ENCODE measurements at regions not wholly inside any gene's neighbourhood (a gene's known extent, or its start where the extent isn't known, plus 50 kb on each side); places are given as distances from the start of the nearest gene placed in this dataset.

DNA sequence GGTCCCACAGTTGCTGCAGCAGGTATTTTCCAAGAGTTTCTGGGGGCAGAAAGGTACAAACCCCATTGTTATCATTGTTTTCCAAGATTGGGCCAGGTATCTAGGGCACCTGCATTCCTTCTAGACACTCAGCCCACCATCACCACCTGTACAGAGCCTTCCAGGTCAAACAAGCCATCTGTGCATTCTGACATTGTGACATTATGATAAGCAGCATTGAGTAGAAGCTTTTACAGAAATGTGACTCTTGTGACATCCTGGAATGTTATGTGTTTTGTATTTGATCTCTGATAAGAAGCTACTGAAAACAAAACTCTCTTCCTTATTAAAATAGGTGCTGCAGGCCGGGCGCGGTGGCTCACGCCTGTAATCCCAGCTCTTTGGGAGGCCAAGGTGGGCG lies 128.1 kb upstream of the CCN2 start:
- FAIRE-seq: no peak
- DNase-seq (ENCODE audit: insufficient read length, low spot score): no peak
- no peak for TF ChIP-seq SPI1 (IDR thresholded peaks at IDR 0.05; ENCODE audit: low read depth, low read length)
- no peak for TF ChIP-seq PAX5 (IDR thresholded peaks at IDR 0.05; ENCODE audit: insufficient read depth, low read length, severe bottlenecking)
- TF ChIP-seq POU2F2 (IDR thresholded peaks at IDR 0.05; ENCODE audit: low read depth, low read length): no peak
- no peak for TF ChIP-seq TAF1 (IDR thresholded peaks at IDR 0.05; ENCODE audit: low read depth, low read length)
- TF ChIP-seq POLR2A (IDR thresholded peaks at IDR 0.05; ENCODE audit: low read depth, low read length): no peak
- TF ChIP-seq POLR2AphosphoS5 (IDR thresholded peaks at IDR 0.05; ENCODE audit: low read depth, low read length): no peak

DNA sequence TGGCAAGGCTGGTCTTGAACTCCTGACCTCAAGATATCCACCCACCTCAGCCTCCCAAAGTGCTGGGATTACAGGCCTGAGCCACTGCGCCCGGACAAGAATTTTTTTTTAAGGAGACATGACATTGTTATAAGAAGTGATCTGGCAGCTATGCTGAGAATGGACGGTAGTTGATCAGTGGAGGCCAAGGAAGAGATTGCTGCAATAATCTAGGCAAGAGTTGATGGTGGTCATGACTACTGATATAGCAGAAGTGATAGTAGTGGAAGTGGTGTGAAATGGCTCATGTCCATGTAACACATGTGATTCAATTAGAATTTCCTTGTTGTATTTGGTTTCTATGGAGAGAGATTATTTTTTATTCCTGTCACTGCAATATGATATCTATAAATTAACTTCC lies 125.3 kb upstream of the CCN2 start:
- DNase-seq (ENCODE audit: insufficient read length, low spot score) (no peak), FAIRE-seq (no peak)
- TF ChIP-seq POU2F2 (IDR thresholded peaks at IDR 0.05; ENCODE audit: low read depth, low read length): no peak
- no peak for TF ChIP-seq POLR2A (IDR thresholded peaks at IDR 0.05; ENCODE audit: low read depth, low read length)
- no peak for TF ChIP-seq SPI1 (IDR thresholded peaks at IDR 0.05; ENCODE audit: low read depth, low read length)
- TF ChIP-seq PAX5 (IDR thresholded peaks at IDR 0.05; ENCODE audit: insufficient read depth, low read length, severe bottlenecking): no peak
- TF ChIP-seq POLR2AphosphoS5 (IDR thresholded peaks at IDR 0.05; ENCODE audit: low read depth, low read length): no peak
- TF ChIP-seq TAF1 (IDR thresholded peaks at IDR 0.05; ENCODE audit: low read depth, low read length): no peak

DNA sequence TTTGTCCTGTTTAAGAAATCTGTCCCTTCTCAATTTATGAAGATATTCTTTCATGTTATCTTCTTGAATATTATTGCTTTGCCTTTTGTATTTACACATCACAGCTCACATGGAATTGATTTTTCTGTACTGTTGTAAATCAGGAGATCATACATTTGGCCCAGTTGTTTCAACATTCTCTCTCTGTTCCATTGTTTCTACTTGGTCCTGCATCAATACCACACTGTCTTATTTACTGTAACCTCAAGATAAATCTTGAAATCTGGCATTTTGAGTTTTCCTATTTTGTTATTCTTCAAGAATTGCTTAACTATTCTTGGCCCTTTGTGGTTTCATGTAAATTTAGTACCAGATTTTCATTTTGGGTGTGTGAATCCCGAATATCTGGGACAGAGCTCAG lies 121.7 kb upstream of the CCN2 start:
- TF ChIP-seq POLR2AphosphoS5 (IDR thresholded peaks at IDR 0.05; ENCODE audit: low read depth, low read length) (no peak), TAF1 (IDR thresholded peaks at IDR 0.05; ENCODE audit: low read depth, low read length) (no peak)
- no peak for FAIRE-seq
- no peak for DNase-seq (ENCODE audit: insufficient read length, low spot score)

DNA sequence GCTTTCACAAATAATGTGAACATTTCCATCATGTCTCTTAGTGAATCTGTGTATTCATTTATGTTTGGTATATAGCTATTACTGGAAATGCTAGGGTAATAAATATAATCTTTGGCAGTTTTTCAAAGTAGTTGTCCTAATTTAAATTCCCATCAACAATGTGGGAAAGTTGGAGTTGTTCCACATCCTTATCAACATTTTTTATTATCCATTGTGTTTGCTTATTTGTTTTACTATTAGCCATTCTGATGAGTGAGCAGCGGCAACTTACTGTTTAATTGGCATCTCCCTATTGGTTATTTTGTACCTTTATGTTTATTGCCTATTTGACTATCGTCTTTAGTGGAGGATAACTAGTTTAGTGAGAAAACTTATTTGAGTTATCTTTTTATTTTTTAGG lies 121.1 kb upstream of the CCN2 start:
- no peak for DNase-seq (ENCODE audit: insufficient read length, low spot score)
- TF ChIP-seq PAX5 (IDR thresholded peaks at IDR 0.05; ENCODE audit: insufficient read depth, low read length, severe bottlenecking): no peak
- FAIRE-seq: no peak

DNA sequence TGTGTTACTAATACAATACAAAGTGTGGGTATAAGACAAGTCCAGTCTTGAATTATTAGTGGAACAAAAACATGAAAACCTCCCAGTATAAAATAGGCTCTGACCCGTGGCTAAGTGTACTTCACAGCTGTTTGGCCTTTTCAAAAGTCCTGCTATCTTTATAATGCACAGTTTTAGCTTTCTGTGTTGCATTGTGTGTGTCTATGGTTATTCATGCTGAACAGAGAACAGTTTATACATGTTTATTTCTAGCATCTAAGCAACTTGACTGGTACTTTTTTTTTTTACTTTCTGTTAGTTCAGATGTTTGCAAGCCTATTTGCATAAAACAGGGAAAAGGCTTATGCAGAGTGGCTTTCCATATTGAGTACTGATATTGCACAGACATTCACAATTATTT lies 119.2 kb upstream of the CCN2 start:
- no peak for TF ChIP-seq PAX5 (IDR thresholded peaks at IDR 0.05; ENCODE audit: insufficient read depth, low read length, severe bottlenecking)
- TF ChIP-seq POLR2A (IDR thresholded peaks at IDR 0.05; ENCODE audit: low read depth, low read length): no peak
- TF ChIP-seq SPI1 (IDR thresholded peaks at IDR 0.05; ENCODE audit: low read depth, low read length): no peak
- no peak for TF ChIP-seq TAF1 (IDR thresholded peaks at IDR 0.05; ENCODE audit: low read depth, low read length)
- DNase-seq (ENCODE audit: insufficient read length, low spot score) (no peak), FAIRE-seq (no peak)

DNA sequence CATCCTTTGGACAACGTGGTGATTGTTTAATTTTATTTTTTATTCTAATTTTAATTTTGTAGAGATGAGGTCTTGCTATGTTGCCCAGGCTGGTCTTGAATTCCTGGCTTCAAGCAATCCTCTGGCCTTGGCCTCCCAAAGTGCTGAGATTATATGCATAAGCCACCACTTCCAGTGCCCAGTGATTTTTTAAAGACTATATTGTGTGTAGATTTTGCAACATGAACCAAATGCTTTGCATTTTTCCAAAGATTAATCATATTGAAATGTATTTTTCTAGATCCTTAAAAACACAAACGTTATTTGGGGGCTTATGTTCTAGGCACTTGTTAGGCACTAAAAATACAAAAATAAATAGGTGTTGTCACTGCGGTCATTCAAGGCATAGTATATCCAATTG lies 117.6 kb upstream of the CCN2 start:
- FAIRE-seq (no peak), DNase-seq (ENCODE audit: insufficient read length, low spot score) (no peak)
- no peak for TF ChIP-seq POLR2A (IDR thresholded peaks at IDR 0.05; ENCODE audit: low read depth, low read length)
- no peak for TF ChIP-seq PAX5 (IDR thresholded peaks at IDR 0.05; ENCODE audit: insufficient read depth, low read length, severe bottlenecking)
- TF ChIP-seq POU2F2 (IDR thresholded peaks at IDR 0.05; ENCODE audit: low read depth, low read length): no peak
- no peak for TF ChIP-seq POLR2AphosphoS5 (IDR thresholded peaks at IDR 0.05; ENCODE audit: low read depth, low read length)
- TF ChIP-seq SPI1 (IDR thresholded peaks at IDR 0.05; ENCODE audit: low read depth, low read length): no peak
- TF ChIP-seq TAF1 (IDR thresholded peaks at IDR 0.05; ENCODE audit: low read depth, low read length): no peak

DNA sequence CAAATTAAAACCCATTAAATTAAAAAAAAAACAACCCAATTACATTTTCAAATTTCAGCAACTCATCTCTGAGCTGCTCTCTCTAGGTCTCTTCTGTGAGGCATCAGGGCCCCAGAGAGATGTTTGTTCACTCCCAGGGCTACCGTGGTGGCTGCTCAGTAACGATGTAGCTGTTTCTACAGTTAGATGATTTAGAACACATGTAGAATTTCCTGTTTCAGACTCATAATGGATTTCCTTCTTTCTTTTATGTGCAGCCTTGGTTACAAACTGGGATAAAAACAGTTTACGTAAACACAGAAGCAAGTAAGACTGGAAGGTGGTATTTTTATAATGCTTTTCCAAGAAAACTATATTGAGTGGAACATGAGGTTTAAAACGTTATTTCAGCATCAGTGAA lies 116.1 kb upstream of the CCN2 start:
- FAIRE-seq (no peak), DNase-seq (ENCODE audit: insufficient read length, low spot score) (no peak)
- TF ChIP-seq SPI1 (IDR thresholded peaks at IDR 0.05; ENCODE audit: low read depth, low read length) (no peak), POLR2AphosphoS5 (IDR thresholded peaks at IDR 0.05; ENCODE audit: low read depth, low read length) (no peak), POU2F2 (IDR thresholded peaks at IDR 0.05; ENCODE audit: low read depth, low read length) (no peak), TAF1 (IDR thresholded peaks at IDR 0.05; ENCODE audit: low read depth, low read length) (no peak), POLR2A (IDR thresholded peaks at IDR 0.05; ENCODE audit: low read depth, low read length) (no peak), PAX5 (IDR thresholded peaks at IDR 0.05; ENCODE audit: insufficient read depth, low read length, severe bottlenecking) (no peak)

DNA sequence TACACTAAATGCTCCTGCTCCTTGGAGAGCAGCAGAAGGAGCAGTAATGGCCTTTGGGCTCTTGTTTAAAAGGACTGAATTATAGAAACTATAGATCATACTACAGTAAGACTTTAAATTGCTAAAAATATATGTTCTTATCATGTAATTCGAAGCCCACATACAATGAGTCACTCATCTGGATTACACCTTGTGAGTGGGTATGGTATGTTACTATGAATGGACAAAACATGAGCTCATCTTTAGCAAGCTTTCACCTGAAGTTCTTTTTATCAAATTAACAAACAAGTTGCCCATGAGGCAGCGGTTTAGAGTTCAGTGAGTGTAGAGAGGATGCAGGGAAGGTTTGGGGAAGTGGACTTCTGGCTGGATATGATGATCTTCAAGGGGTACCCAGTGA lies 114.4 kb upstream of the CCN2 start:
- DNase-seq (ENCODE audit: insufficient read length, low spot score): no peak
- TF ChIP-seq POLR2A (IDR thresholded peaks at IDR 0.05; ENCODE audit: low read depth, low read length) (no peak), PAX5 (IDR thresholded peaks at IDR 0.05; ENCODE audit: insufficient read depth, low read length, severe bottlenecking) (no peak), SPI1 (IDR thresholded peaks at IDR 0.05; ENCODE audit: low read depth, low read length) (no peak), TAF1 (IDR thresholded peaks at IDR 0.05; ENCODE audit: low read depth, low read length) (no peak), POLR2AphosphoS5 (IDR thresholded peaks at IDR 0.05; ENCODE audit: low read depth, low read length) (no peak), POU2F2 (IDR thresholded peaks at IDR 0.05; ENCODE audit: low read depth, low read length) (no peak)
- FAIRE-seq: no peak

DNA sequence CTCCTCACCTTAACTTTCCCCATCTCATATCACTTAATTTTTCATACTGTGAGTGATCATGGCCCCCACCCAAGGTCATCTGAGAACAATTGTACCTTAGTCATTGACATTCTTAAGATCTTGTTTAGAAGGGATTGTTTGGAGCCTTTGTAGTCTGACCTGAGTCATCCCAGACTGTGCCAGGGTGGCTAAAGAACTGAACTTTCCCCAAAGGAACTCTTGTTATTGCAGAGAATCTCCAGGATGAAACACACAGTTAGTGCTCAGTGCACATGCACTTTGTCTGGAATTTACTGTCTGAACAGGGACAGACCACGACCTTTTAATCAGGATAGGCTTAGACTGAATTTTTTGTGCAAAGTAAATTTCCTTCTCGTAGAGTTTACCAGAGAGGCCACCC lies 112.6 kb upstream of the CCN2 start:
- TF ChIP-seq TAF1 (IDR thresholded peaks at IDR 0.05; ENCODE audit: low read depth, low read length) (no peak), SPI1 (IDR thresholded peaks at IDR 0.05; ENCODE audit: low read depth, low read length) (no peak), POLR2AphosphoS5 (IDR thresholded peaks at IDR 0.05; ENCODE audit: low read depth, low read length) (no peak), POLR2A (IDR thresholded peaks at IDR 0.05; ENCODE audit: low read depth, low read length) (no peak), POU2F2 (IDR thresholded peaks at IDR 0.05; ENCODE audit: low read depth, low read length) (no peak), PAX5 (IDR thresholded peaks at IDR 0.05; ENCODE audit: insufficient read depth, low read length, severe bottlenecking) (no peak)
- no peak for FAIRE-seq
- DNase-seq (ENCODE audit: insufficient read length, low spot score): no peak

DNA sequence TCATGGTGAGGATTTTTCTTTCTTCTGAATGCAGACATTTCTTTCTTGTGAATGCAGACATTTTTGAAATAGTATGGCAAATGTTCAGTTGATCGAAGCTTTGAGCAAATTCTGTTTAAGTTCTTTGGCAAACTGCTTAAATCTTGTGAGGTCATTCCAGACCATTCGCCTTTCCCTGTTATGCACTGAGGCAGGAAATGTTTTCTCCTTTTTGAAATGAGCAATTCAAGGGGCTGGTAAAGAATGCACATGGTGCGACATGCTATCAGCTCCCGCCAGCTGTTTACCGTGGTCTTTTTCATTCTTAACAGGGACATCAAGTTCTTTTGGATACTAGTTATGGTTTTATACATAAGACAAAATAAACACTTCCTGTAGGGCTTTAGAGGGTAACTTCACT lies 112.0 kb upstream of the CCN2 start:
- no peak for FAIRE-seq
- TF ChIP-seq POLR2A (IDR thresholded peaks at IDR 0.05; ENCODE audit: low read depth, low read length): no peak
- TF ChIP-seq TAF1 (IDR thresholded peaks at IDR 0.05; ENCODE audit: low read depth, low read length): no peak
- TF ChIP-seq PAX5 (IDR thresholded peaks at IDR 0.05; ENCODE audit: insufficient read depth, low read length, severe bottlenecking): no peak
- TF ChIP-seq POLR2AphosphoS5 (IDR thresholded peaks at IDR 0.05; ENCODE audit: low read depth, low read length): no peak
- TF ChIP-seq POU2F2 (IDR thresholded peaks at IDR 0.05; ENCODE audit: low read depth, low read length): no peak
- no peak for TF ChIP-seq SPI1 (IDR thresholded peaks at IDR 0.05; ENCODE audit: low read depth, low read length)

DNA sequence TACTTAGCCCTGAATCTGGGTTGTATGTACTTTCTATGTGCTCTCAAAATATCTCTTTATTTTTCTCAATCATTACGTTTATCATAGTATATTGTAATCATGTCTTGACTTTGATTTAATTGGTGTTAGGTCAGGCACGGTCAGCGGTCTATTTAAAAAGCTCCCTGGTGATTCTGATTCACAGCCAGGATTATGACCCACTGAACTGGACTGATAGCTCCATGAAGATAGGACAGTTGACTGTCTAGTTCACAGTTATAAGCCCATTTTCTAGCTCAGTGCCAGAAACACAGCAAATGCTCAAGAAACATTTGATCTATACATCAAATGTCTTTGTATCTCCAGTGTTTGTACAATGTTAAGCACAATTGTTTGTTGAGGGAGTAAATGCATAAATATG lies 111.5 kb upstream of the CCN2 start:
- no peak for DNase-seq (ENCODE audit: insufficient read length, low spot score)
- no peak for FAIRE-seq
- TF ChIP-seq POLR2AphosphoS5 (IDR thresholded peaks at IDR 0.05; ENCODE audit: low read depth, low read length) (no peak), PAX5 (IDR thresholded peaks at IDR 0.05; ENCODE audit: insufficient read depth, low read length, severe bottlenecking) (no peak), POLR2A (IDR thresholded peaks at IDR 0.05; ENCODE audit: low read depth, low read length) (no peak), SPI1 (IDR thresholded peaks at IDR 0.05; ENCODE audit: low read depth, low read length) (no peak), POU2F2 (IDR thresholded peaks at IDR 0.05; ENCODE audit: low read depth, low read length) (no peak)

More for the DNA sequence above, 112.0 kb upstream of the CCN2 start:
- no peak for DNase-seq (ENCODE audit: insufficient read length, low spot score)
